Pons (tissue), 1 donor: ENCODE measurements at regions not wholly inside any gene's neighbourhood (a gene's known extent, or its start where the extent isn't known, plus 50 kb on each side); places are given as distances from the start of the nearest gene placed in this dataset.

ENCODE experiments used
- DNase-seq: peaks from one replicate; pipeline ENCODE4 v3.0.0-alpha.2; 2016; ENCODE audit warnings: low spot score

GRCh38 chr2:18253686-18254197 is 306.7 kb downstream of the RDH14 start:
- DNase-seq = no peak

DNA sequence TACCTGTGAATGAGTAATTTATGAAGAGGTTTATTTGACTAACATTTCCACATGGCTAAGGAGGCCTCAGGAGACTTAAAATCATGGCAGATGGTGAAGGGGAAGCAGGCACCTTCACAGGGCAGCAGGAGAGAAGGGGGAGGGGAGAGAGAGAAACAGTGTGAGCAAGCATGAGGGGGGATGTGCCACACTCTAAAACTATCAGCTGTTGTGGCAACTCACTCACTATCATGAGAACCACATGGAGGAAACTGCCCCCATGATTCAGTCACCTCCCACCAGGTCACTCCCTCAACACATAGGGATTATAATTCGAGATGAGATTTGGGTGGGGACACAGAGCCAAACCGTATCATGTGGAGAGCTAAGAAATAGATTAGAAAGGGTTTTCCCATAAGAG is 309.0 kb downstream of the RDH14 start:
- DNase-seq = no peak

- no peak for DNase-seq
Observed at GRCh38 chr2:18247282-18248110, 313.0 kb downstream of the RDH14 start.

DNA sequence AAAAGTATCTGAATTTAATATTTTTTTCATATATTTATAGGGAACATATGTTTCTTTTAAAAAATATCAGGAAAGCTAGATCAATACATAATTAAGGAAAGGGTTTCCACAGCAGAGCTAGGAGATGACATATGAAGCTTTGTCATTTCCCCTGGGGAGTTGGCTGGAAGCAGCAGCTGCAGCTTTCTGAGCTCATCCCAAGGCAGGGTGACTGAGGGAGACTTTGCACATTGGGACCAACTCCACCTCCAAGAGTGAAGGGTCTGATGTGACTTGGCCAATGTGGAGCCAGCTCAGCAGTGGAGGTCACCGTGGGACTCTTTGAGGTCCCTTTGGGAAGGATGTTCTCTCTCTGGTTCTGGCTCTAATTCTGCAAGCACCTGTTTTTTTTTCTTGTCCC is 315.1 kb downstream of the RDH14 start:
- no peak for DNase-seq

DNA sequence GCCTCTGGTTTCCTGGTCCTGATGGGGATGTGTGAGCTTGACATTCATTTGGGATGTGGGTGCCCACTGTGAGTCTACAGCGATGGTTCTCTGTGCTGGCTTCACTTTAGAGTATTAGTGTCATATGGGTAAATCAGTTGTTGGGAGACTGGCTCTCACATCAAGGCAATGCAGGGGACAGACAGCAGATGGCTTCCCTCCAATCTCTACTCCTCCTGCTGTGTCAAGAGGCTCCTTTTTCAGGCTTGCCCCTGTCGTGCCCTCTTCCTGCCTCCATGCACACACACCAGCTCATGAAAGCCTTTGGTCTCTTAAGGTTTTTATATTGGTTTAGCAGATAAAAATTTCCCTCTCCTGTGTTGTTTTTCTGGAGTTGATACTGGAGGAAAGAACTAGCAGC is 315.6 kb downstream of the RDH14 start:
- no peak for DNase-seq

DNA sequence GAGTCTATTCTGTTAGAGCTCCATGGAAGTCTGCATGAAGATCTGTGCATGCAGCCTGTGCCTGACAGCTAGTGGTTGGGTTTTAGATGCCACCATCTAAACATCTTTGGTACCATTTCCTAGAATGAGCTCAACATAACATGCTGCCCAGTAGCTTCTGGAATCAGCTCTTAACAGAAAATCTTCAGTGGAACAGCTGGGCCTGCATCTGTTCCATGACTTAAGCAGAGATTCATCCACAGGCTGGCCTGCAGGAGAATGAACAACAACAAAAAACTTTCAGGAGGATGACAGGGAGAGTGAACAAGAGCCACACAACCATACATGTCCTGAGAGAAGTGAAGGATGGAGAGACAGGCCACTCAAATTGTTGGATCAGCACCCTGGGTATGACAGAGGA is 316.6 kb downstream of the RDH14 start:
- no peak for DNase-seq

GRCh38 chr2:18242716-18243115 is 317.7 kb downstream of the RDH14 start:
- DNase-seq = no peak

DNA sequence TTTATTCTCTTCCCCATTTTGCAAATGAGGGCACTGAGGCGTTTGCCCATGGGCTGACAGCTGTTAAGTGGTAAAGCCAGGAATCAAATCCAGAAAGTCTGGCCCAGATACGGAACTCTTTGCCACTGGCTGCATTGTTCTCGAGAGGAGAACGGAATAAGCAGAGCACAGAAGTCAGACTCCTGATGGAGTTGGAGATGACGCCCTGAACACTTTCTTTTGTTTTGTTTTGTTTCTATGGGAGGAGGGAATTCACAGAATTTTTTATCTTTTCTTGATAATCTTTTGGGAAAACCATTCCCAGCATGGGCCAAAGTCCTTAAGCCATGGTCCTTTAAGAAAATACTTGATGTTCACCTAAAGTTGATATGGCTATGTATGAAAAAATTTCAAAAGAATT is 322.2 kb downstream of the RDH14 start:
- no peak for DNase-seq

- DNase-seq = no peak
Observed at GRCh38 chr2:18237298-18237697, 323.2 kb downstream of the RDH14 start.

GRCh38 chr2:18232731-18233438 is 327.6 kb downstream of the RDH14 start:
- no peak for DNase-seq

DNA sequence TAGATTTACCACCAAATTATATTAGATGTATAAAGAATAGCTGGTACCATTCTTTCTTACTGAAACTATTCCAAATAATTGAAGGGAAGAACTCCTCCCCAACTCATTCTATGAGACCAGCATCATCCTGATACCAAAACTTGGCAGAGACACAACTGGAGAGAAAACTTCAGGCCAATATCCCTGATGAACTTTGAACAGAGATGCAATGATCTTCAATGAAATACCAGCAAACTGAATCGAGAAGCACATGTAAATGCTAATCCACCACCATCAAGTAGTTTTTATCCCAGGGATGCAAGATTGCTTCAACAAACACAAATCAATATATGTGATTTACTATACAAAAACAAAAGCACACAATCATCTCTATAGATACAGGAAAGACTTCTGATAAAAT is 329.8 kb downstream of the RDH14 start:
- DNase-seq = no peak

- no peak for DNase-seq
Observed at GRCh38 chr2:18219676-18220075, 340.8 kb downstream of the RDH14 start.

DNA sequence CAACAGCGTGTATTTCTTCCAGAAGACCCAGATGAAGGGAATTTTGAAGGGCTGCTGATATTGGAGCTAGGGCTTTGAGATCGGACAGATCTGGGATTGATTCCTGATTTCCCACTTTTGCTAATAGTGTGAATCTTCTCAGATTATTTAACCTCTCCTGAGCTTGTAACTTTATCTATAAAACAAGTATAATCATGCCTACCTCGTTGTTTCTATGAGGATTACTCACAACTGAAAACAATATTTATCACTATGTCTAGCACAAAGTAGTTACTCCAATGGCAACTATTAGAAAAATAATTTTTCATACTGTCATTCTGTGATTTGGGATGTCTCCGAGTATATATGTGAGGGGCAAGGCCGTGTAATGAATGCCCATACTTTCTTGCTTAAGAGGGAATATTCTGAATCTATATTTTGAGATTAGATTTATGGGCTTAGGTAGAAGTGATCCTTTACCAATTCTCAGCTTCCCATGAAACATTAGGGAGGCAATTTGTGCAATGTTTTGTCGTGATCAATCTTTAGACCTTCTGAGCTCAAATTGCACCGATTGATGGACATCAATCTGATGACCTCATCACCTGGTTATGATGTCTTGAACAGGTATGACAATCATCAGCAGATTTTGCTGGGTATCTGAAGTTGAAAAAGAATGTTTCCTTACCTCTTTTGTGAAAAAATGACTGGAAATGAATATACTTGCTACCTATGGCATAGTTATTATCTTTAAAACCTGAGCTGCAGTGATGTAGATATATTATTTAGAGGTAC is 339.9 kb downstream of the KCNS3 start:
- no peak for DNase-seq

DNA sequence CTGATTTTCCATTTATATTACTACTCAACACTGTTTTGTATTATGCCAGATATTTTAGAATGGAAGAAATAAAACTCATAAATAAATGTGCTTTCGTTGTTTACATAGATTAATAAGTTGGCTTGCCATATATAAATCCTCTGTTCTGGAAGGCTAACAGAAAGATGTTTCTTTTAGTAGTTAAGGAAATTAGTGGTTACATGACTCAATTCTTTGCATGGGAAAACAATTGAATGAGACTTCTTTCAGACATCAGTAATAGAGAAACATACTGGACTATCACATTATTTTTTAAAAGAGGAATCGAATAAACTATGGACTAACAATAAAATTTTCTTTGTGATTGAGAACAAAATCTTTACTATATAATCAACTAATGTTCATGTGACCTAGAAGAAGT is 336.5 kb downstream of the KCNS3 start:
- DNase-seq = no peak

GRCh38 chr2:18213986-18214385 is 335.5 kb downstream of the KCNS3 start:
- DNase-seq = no peak

- DNase-seq = no peak
Observed at GRCh38 chr2:18209934-18210639, 331.6 kb downstream of the KCNS3 start.

DNA sequence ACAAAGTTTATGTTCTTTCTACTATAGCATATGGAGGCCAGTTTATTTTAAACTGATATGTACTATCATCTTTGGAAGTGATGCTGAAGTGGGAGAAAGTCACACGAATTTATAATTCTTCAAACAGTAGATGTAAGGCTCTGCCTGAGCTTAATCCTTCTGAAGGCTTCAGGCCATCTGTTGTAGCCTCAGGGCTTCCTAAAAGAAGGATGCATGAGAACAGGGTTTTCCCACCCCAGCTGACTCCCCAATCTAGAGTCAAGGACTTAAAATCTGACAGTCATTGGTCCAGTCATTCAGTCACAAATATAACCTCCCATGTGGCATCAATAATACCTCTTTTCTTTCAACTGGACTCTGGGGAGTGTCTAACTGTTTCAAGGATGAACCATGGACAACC is 330.5 kb downstream of the KCNS3 start:
- DNase-seq = no peak

DNA sequence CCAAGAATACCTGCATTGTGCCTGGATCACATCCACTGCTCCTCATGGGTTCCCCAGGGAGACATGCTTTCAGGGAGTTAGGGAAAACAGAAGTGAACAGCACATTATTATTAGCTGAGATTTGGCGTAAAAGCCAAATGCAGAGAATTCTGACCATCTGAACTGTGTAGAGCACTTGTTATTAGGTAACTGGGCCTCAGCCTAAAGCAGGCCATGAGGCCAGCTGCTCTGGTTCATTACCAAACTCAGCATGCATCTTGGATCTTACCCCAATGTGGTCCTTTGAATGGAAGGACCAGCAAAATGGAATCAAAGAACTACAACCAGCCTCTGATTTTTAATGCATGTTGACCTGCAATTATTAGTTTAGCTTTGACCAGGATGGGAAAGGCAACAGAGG is 322.3 kb downstream of the KCNS3 start:
- DNase-seq = peak; percentile 2

- no peak for DNase-seq
Observed at GRCh38 chr2:18198677-18199076, 320.2 kb downstream of the KCNS3 start.

DNA sequence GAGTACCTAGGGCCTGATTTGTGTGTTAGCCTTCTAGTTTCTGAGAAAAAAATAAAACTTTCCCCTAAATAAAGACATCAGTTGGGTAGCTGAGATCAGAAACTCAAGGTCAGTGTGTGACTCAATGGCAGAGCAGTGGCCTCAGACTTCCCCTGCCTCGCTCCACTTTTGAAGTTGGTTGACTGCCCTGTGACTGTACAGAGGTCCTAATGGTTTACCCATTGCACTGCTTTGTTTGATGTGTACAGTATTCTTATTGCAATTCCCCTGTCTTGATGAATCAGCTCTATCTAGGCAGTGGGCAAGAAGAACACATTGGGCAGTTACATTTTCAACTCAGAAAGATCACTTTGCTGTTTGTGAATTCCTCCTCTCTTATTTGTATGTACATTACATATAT is 315.7 kb downstream of the KCNS3 start:
- no peak for DNase-seq

DNA sequence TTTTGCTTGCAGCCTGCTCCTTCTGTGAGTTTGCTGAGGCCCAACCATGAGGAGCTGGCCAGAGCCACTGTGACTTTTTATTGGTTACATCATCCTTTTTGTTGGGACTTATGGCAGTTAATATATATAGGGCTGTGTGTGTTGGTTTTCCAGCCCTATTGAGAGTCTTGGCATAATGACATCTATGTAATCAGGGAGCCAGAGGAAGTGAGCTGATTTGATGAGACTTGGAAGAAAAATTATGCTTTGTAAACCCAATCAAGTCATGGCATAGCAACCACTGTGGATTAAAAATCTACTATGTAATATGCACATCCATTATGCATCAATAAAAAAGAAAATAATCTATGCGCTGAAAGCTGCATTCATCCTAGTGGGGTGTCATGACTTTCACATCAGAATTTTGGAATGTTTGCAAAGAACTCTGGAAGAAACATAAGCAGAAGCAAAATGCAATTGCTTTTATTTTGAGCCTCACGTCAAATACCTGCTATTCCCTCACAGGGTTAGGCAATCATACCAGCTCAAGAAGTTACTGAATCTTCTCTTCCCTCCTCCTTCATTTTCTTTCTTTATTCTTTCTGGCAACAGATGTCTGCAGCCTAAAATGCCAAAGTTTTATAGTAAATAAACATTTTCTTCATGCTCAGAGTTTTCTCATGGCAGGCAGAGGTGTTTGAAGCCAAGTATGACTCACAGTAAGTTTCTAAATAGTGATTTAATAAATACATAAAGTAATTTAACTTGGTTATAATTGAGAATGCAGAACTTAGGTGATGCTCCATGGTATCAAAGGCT is 308.5 kb downstream of the KCNS3 start:
- DNase-seq = no peak
